Stimulated activated CD8-positive, alpha-beta memory T cell treated with anti-CD3 and anti-CD28 coated beads, Interleukin-4, amount 100 ng/mL, for 1 hour (primary cell): ENCODE measurements at regions not wholly inside any gene's neighbourhood (a gene's known extent, or its start where the extent isn't known, plus 50 kb on each side); places are given as distances from the start of the nearest gene placed in this dataset.

ENCODE experiments used
- DNase-seq, 2 donors: peaks; one replicate each; pipeline ENCODE4 v3.0.0-alpha.2; 2020; ENCODE audit warnings: low read depth in 2 of 2, low spot score in 1 of 2

DNA sequence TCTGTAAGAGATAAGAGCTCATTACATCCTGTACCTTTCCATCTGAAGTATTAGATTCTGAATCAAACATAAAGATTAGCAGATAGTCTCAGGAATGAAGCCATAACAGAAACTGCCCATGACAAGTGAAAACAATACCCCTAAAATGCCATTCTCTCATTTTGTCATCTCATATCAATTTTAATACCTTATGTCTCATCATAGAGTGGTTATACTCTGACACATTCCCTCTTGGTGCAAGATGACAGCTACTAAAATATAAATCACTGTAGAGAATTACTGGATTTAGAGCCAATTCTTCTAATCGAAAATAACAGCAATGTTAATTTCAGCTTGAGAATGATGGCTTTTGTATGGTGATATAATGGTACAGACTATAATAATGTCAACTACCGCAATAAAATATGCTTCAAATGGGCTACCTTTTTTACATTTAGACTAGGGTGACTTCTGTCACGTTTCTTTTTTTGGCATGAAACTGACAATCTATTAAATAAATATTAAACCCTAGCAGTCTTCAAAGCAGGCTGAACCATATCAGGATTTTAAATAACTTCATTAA is 125.1 kb upstream of the ITGA4 start:
- DNase-seq, result no peak

DNA sequence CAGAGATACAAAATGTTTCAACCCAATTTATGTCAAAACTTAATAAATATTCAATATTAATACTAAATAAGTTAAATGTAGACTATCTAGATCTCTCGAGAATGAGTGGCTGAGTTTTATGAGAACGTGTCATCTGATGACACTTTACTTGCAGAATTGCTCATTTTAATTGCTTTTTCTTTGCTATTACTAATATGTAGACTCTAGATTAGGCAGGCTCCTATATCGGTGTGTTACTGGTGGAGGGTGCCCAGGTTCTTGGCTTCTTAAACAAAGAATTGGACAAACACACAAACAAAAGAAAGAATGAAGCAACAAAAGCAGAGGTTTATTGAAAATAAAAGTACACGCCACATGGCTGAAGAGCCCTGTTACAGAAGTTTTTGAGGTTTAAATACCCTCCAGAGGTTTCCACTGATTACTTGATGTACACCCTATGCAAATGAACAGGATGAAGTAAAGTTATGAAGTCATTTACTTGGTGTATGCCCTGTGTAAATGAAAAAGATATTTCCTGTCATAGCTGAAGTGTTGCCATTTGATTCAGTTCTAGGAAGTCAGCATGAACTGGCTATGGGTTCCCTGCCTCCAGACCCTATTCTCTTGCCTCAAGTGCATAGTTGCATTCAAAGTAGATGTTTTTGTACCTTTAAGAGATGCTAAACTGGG is 122.9 kb upstream of the ITGA4 start:
- DNase-seq, result no peak

DNA sequence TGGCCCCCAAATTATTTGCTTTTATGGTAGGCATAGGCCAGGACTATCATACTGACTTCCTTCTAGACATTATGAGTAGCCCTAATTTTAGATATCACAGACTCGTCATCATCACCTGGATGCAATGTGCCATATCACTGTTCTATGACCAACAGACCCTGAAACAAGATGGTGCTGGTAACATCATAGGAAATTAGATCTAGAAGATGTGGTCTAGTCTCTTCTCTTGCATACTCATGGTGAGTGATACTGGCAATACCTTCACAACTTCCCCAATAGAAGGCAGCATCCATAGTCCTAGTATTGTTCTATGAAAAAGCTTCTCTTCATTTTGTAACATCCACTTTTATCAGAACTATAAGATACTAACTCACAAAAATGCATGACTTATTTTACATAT is 116.3 kb upstream of the ITGA4 start:
- DNase-seq, result no peak

DNA sequence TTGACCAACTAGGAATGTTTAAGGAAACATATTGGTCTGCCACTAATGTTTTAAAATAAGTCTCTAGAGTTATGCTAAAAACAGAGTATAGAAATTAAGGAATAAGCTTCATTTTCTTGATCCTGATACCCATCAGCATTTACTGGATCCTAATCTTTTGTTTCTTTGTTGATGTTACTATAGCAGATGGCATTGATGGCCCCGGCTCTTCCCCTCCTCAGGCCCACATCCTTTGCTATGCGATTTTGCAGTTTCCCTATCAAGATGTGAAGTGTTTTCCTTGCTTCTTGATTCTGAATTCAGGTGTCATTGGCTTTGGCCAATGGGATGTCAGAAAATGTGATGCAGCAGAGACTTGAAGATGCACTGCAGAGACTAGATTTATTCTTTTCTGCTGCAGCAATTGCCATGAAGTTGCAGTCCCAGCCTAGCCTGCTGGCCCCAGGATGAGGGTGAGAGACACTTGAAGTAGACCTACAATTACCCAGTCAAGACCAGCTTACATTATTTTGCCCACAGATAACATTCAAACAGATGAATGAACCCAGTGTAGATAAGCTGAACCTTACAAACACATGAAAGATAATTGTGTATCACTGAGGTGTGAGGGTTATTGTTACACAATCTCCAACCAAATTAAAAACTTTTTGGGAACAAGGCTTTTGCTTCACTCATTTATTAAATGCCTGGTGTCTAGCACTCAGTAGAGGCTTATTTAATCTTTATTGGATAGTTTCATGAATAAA is 115.2 kb upstream of the ITGA4 start:
- DNase-seq, result no peak

DNA sequence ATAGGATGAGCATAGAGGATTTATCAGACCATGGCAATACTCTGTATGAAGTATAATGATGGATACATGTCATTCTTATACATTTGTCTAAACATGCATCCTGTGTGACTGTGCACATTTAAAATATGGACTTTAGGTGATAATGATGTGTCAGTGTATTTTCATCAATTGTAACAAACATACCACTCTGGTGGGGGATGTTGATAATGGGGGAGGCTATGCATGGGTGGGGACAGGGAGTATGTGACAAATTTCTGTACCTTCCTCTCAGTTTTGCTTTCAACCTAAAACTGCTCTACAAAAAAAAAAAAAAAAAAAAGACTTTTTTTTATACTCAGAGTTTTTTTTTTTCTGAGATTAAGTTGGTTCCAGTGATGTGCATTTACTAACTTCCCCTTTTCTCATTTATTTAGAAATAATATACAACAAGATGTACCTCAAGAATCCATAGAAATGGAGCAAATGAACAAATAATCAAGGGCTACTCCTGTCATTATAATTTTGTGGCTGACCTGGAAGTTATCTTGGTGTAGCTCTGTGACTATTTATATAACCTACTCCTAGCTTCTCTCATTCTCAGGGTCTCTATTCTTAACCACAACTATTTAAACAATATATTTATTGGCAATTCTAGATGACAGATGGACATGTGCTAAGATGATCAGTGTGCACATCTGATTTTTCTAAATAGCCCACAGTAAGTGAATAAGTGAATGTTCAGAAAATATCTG is 108.9 kb upstream of the ITGA4 start:
- DNase-seq, result no peak

DNA sequence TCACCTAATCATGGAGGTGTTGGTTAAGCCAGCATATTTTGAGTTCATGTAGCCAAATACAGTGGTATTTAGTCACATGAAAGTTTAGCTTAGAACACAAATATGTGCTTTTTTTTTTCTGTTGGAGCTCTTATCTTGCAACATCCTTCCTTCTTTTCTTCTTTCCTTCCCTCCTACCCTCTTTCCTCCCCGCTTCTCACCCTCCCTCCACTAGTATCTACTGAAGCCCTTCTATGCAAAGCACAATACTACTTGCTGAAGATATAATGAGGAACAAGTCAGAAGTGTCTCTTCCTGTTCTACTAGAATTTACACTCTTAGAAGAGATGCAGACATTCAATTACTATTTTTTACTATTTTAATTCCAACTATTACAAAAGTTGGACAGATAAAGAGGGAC is 105.0 kb upstream of the ITGA4 start:
- no peak for DNase-seq

DNA sequence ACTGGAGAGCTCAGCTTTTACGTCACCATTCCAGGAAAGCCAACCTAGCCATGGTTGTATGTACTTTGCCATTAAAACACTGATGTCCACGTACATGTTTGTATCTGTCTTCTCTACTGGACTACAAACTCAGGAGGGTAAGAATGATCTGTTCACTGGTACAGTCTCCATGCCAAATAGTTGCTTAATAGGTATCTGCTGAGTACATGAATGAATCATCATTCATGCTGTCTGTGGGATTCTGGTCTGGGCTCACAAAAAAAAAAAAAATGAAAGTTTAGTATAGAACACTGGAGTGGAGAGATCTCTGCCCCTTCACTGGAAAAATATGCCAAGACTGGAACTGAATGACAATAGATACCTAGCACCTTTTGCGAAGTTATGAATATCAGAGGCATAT is 102.6 kb upstream of the ITGA4 start:
- DNase-seq, result no peak

DNA sequence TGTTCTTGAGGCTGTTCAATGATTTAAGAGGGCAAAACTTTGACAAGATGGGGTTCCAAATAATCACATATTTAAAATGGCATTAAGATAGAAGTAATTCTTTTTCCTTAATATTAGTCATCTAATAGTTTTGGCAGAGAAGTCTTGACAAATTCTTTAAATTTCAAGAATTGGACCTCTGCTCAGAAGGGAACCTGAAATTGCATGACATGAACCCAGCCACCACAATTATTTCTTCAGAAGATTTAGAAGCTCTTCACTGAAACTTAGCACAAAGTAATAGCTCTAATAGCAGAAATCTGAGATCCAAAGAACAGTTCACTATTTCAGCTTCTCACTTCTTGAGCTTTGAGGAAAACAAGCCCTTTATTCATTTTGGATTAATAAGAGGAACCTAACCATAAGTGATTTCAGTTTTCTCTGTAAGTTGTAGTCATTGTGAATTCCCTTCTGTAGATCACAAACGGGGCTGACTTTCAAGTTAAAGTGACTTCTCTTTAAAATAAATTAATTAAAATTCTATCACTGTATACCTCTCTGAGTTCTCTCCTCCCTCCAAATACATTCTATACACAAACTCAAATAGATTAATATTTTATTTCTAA is 100.6 kb upstream of the ITGA4 start:
- DNase-seq, result no peak

DNA sequence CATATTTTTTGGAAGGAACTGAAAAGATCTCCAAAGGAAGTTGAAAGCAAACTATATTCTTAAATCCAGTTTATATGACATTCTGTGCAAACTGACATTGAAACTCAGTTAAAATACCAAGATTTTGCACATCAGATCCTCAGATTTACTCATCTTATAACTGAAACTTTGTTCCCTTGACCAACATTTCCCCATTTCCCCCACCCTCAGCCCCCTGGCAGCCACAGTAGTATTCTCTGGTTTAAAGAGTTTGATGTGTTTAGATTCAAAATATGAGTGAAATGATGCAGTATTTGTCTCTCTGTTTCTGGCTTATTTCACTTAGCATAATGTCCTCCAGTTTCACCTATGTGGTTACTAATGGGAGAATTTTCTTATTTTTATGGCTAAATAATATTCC is 99.2 kb upstream of the ITGA4 start:
- no peak for DNase-seq

DNA sequence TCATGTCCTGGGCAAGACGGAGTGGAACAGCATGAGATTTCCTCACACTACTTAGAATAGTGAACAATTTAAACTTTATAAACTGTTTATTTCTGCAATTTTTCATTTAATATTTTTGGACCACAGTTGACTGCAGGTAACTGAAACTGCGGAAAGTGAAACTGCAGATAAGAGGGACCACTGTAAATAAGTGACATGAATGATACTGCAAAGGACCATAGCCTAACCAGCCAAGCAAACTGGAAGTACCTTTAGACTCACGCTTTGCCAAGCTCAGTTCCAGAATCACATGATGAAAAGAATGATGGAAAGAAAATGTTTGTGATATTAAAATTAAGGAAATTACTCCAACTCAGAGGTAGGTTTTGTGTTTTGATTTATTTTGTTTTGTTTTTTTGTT is 94.6 kb upstream of the ITGA4 start:
- no peak for DNase-seq

DNA sequence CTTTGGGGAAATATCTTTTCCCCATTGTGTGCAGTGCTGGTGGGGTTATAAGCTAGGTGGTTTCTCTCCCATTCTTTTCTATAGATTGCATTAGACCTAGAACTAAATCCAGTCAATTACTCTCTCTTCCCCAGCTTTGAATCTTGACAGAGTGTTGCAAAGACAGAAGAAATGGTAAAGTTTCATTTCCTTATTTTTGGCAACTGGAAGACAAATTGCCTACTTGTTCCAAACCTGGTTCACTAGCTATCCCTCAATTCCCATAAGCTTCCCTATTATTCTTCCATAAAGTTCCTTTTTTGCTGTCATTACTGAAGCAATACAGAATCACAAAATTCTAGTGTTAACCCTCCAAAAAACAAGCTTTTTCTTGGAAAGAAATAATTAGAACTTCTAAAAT is 94.0 kb upstream of the ITGA4 start:
- no peak for DNase-seq

DNA sequence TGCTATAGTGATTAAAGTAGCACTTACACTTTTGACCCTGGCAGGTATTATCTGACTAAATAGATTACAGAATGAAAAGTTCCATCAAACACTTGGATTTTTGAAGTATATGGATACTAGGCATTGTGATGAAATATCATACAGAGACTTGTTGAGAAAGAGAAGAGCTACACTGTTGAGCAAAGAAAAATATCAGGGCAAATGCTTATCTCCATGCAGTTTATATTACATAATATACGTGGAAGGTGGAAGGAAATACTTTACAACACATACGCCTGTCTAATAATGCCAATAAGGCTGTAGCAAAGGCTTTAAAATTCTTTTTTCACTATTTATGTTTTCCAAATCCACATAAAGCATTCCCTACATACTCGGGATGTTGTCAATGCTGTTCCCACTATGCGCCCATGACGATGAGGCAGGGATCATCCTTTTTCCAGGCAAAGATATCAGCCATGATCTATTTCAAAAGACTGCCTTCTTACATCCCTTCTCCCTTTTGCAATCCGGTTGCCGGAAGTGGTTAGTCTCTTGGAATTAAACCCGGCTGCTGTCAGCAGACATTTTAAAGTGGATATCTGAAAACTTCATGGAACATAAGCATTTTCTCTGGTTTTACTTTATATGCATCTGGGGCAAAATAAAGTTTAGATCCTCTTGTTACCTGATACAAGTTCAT is 92.6 kb upstream of the ITGA4 start:
- DNase-seq, result no peak

DNA sequence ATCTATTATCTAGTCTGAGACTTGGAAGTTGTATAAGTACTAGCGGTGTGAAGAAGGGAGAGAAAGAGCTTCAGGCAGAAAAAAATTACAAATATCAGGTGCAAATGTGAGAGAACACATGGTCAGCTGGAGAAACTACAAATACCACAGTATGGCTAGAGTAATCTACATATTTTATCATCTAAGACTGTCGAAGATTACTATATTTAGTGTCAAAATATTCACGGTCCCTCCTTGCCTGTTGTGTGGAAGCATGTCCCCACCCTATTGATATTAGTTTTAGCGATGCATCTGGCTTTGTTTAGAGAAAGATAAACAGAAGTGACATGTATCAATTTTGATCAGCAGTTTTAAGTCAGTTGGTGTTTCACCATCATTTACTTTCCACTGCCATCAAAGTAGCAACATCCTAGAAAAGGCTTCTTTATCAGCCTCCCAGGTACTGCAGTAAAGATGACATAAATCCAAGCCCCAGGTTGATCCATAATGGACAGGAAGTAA is 90.5 kb upstream of the ITGA4 start:
- DNase-seq, result no peak

DNA sequence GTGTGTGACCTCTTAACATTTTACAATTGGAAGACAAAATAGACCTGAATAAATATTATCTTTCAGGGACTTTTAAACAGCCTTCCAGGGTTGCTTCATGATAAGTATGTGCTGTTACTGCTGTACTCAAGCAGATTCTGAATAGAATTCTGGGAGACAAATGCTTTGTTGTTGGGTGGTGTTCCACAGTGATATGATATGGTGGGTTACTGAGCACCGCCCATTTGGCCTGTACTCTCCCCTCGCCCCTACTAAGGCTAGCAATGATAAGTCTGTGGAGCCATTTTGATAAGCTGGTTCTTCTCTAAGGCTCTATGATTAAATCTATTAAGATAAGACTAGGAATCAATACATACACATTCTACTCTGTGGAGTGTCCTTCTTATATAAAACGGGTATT is 89.8 kb upstream of the ITGA4 start:
- DNase-seq, result no peak

DNA sequence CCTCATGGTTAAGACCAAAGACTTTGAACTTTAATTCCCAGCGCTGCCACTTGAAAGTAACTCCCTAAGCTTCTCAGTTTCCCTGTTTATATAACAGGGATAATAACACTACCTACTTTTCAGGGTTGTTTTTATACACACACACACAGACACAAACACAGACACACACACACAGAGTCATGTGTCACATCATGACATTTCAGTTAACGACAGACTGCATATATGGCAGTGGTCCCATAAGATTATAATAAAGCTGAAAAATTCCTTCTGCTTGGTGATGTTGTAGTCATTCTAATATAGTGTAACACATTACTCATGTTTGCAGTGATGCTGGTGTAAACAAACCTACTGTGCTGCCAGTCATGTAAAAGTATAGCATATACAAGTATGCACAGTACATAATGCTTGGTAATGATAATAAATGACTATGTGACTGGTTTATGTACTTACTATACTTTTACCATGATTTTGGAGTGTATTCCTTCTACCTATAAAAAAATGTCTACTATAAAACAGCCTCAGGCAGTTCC is 89.2 kb upstream of the ITGA4 start:
- DNase-seq, result no peak

DNA sequence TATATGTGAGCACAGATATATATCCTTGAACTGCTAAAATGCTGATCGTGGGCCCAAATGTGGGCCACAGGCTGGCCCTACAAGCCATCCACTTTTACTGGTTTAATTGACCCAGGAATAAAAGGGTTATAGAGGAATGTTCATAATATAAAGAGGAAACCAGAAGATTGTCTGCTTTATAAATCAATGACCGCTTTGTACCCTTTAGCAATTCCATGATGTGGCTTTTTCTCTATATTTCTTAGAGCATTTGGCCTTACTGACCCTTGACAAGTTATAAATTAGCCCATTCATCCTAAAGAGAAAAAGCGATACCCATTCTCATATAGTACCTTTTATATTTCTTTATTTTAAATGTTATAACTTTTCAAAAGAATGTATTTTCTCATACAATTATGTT is 87.1 kb upstream of the ITGA4 start:
- no peak for DNase-seq

DNA sequence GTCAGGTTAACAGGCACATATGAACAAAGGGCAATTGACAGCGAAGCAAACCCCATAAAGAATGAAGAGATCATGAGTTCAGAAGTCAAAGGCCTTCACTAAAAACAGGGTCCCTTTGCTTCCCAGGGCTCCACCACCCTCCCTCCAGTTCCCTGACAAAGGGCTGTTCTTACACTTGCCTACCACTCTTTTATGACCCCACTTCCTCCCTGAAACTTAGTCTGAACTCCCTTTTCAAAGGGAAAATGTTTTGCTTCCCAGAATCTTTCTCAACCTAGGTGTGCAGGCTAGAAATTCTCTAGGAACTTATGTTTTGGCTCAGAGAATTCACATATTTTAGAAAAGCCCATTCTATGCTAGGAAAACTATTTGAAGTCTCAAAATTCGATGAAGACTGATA is 86.0 kb upstream of the ITGA4 start:
- no peak for DNase-seq

DNA sequence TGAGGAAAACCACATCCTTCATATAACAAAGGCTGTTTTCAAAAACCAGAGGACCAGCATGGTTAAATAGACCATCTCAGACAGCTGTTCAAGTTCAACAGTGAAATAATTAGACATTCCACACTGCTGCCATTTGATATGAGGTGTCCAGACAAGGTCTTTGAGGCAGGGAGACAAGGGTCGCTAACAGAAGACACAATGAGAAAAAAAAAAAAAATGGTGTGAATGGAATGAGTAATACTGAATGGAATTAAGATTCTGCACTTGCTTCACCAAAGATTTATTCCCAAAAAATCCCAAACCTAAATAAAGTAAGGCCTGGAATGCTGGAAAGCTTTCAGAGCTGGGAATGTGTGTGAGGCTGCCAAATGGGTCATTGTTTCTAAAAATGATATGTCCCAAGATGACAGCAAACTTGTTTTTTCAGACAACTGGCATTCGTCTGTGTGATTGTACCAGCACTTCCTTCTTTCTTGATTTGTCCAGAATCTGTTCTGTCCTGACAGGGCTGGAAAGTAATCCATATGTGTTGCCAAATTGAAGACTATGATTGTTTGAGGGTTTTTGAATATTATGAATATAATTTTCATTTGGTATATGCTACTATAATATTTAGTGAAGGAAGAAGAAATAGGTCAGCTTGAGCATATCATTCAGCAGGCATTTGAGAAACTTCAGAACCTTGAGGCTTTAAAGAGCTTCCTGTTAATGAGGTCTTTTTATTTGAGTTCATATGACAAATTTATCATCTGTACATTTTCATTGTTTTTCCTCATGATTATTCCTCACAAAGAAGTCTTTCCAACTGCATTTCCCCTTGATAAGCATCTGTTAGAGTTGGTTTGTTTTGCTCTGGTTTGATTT is 85.2 kb upstream of the ITGA4 start:
- no peak for DNase-seq

DNA sequence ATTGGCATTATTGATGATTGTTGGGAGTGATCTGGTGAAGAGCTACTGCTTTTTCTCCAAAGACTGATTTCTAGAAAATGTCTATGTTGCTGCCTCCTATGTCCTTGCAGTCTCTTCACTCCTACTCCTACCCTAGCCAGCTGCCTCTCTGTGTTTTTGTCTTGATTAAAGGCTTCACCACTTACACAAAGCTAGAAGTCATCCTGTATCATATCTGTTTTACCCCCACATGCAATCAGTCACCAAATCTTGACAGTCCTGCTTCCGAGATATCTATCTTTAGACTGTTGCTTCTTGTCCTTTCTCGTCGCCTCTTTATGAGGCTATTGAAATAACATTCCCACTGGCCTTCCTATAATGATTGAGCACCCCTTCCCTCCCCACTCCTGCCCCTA is 84.5 kb upstream of the ITGA4 start:
- DNase-seq, result no peak
